B cell (primary cell): ENCODE measurements at regions not wholly inside any gene's neighbourhood (a gene's known extent, or its start where the extent isn't known, plus 50 kb on each side); places are given as distances from the start of the nearest gene placed in this dataset.

ENCODE experiments used
- ATAC-seq: fragments of 200-7000 bp; cut with Tn5 transposase; one replicate; pipeline ENCODE4 v1.10.0; 2021; ENCODE audit warnings: low read depth, mild to moderate bottlenecking, moderate number of reproducible peaks, moderate library complexity
- CTCF ChIA-PET: fragments of 350-600 bp; sonication (Branson Sonifier 250); formaldehyde crosslinking; loops from one replicate; lab custom pipeline; 2021; ENCODE audit warnings: antibody characterized with exemption, inconsistent platforms; lab: Charles Lee
- POLR2A ChIA-PET: fragments of 350-600 bp; sonication (Branson Sonifier 250); formaldehyde crosslinking; loops from one replicate; lab custom pipeline; 2021; ENCODE audit warnings: antibody characterized with exemption; lab: Charles Lee
- DNase-seq: peaks from one replicate; pipeline ENCODE4 v3.0.0; 2013
- H2AFZ ChIP-seq: 2 replicates; pipeline ENCODE4 v1.6.1; 2012; ENCODE audit warnings: mild to moderate bottlenecking, low read depth, low read length; ENCODE audit not compliant: insufficient read depth, poor library complexity, severe bottlenecking
- H3K27ac ChIP-seq, 2 donors: 1 replicate in 1 of 2; 2 replicates in 1 of 2; pipeline ENCODE4 v1.5.1; 2012 to 2013; ENCODE audit warnings: low read length in 2 of 2, mild to moderate bottlenecking in 2 of 2, moderate library complexity in 1 of 2
- H3K27me3 ChIP-seq, 4 experiments: fragments of 200-600 bp in 1 of 4; sonication (generic) in 1 of 4; replicated peaks in 1 of 4; 1 replicate in 2 of 4; 2 replicates in 2 of 4; pipeline versions ENCODE4 v1.6.1 to v1.7.0; 2013 to 2016; ENCODE audit warnings: low read length in 3 of 4, mild to moderate bottlenecking in 2 of 4, mixed read lengths in 1 of 4, moderate library complexity in 1 of 4; ENCODE audit not compliant: insufficient read depth in 4 of 4, control insufficient read depth in 3 of 4; ENCODE audit errors: control extremely low read depth in 1 of 4
- H3K36me3 ChIP-seq, 2 experiments: replicated peaks in 1 of 2; 1 replicate in 1 of 2; 2 replicates in 1 of 2; pipeline versions ENCODE4 v1.6.1 to v1.7.1; 2013; ENCODE audit warnings: low read length in 1 of 2; ENCODE audit not compliant: insufficient read depth in 2 of 2, control insufficient read depth in 1 of 2; ENCODE audit errors: control extremely low read depth in 1 of 2, extremely low read depth in 1 of 2
- H3K4me1 ChIP-seq, 2 donors: fragments of 200-600 bp in 1 of 2; sonication (generic) in 1 of 2; 1 replicate in 1 of 2; 2 replicates in 1 of 2; pipeline versions ENCODE4 v1.5.1 to v1.6.1; 2013 to 2017; ENCODE audit warnings: low read length in 2 of 2; ENCODE audit not compliant: control insufficient read depth in 2 of 2, insufficient read depth in 2 of 2
- H3K4me2 ChIP-seq: replicated peaks from 2 replicates; pipeline ENCODE3; 2012; ENCODE audit warnings: mild to moderate bottlenecking, low read depth, low read length; ENCODE audit not compliant: poor library complexity, severe bottlenecking
- H3K4me3 ChIP-seq, 5 experiments: fragments of 200-600 bp in 1 of 5; sonication (generic) in 1 of 5; 1 replicate in 3 of 5; 2 replicates in 2 of 5; pipeline versions ENCODE4 v1.5.1 to v1.7.0; 2011 to 2016; ENCODE audit warnings: low read length in 4 of 5, mild to moderate bottlenecking in 4 of 5, low read depth in 2 of 5, control low read depth in 1 of 5, moderate library complexity in 1 of 5; ENCODE audit not compliant: insufficient read depth in 1 of 5; ENCODE audit errors: control extremely low read depth in 1 of 5, extremely low read depth in 1 of 5
- H3K79me2 ChIP-seq: fragments of 200-600 bp; sonication (generic); one replicate; pipeline ENCODE4 v1.6.0; 2016; ENCODE audit warnings: low read length; ENCODE audit not compliant: control insufficient read depth, insufficient read depth
- H3K9ac ChIP-seq: fragments of 200-600 bp; sonication (generic); 2 replicates; pipeline ENCODE4 v1.6.1; 2017; ENCODE audit warnings: mild to moderate bottlenecking, low read length, moderate library complexity
- H3K9me3 ChIP-seq, 3 donors: one replicate each; pipeline versions ENCODE4 v1.6.1 to v1.7.1; 2013; ENCODE audit warnings: low read length in 2 of 3; ENCODE audit not compliant: control insufficient read depth in 2 of 3, insufficient read depth in 1 of 3; ENCODE audit errors: control extremely low read depth in 1 of 3
- H4K20me1 ChIP-seq: 2 replicates; pipeline ENCODE4 v1.6.0; 2012; ENCODE audit warnings: mild to moderate bottlenecking, low read length; ENCODE audit not compliant: insufficient read depth, control insufficient read depth, poor library complexity, severe bottlenecking
- H3K27ac Mint-ChIP-seq: one replicate; pipeline ENCODE4 v1.8.0; 2021; ENCODE audit warnings: mixed read lengths
- H3K27me3 Mint-ChIP-seq: one replicate; pipeline ENCODE4 v1.8.0; 2021; ENCODE audit warnings: mixed read lengths
- H3K4me1 Mint-ChIP-seq: one replicate; pipeline ENCODE4 v1.8.0; 2021; ENCODE audit warnings: mixed read lengths
- H3K4me3 Mint-ChIP-seq: one replicate; pipeline ENCODE4 v1.8.0; 2021; ENCODE audit warnings: mixed read lengths
- H3K9me3 Mint-ChIP-seq: one replicate; pipeline ENCODE4 v1.8.0; 2022; ENCODE audit warnings: mixed read lengths; ENCODE audit not compliant: insufficient read depth
- CTCF ChIP-seq: fragments of 200-600 bp; IDR thresholded peaks from one replicate; pipeline ENCODE4 v1.8.0; 2022; ENCODE audit warnings: antibody characterized with exemption, mild to moderate bottlenecking
- EZH2 ChIP-seq: IDR thresholded peaks from 2 replicates; pipeline ENCODE4 v1.6.1; 2012; ENCODE audit warnings: borderline replicate concordance, low read depth, mild to moderate bottlenecking, moderate library complexity, low read length; ENCODE audit not compliant: insufficient read depth, poor library complexity, severe bottlenecking
- WGBS: methylation state at CpG from one replicate; pipeline ENCODE4 v1.1.5; 2013; ENCODE audit warnings: missing lambda C conversion rate; ENCODE audit not compliant: insufficient coverage; 5-methylcytosine and 5-hydroxymethylcytosine counted together
- intact Hi-C: fragments of 100-400 bp; cut with micrococcal nuclease; formaldehyde crosslinking; loops from one replicate; pipeline ENCODE4 v1.10.0; 2022

DNA sequence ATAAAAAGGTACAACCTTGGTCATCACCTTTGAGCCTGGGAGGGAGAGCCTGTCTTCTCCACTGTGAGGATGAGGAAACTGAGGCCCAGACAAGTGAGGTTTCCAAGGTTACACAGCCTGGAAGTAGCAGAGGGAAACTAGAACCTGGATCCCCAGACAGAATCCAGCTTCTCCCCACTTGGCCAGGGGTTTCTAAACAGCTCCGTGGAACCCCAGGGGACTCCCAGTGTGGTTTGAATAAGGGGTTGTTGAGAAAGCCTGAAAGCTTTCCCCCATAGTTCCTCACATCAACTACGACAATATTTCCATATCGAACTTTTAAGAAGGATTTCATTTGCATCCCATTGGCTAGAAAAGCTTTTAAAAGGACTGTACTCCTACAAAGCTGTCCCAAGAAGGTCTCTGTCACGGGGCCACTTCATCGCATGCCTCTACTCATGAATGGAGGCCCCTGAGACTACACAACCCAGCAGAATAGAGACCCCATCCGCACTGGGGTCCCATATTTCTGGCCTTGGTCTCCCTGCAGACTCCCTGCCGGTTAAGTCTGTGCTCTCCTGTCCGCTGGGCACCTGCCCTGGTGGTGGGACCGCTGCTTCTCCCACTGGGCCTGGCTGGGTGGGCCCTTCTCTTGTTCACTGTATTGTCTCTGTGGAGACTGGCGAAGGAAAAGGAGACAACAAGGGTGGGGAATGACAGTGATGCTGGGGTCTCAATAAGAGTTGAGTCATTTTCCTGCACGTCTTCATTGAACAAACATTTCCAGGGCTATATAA, 178.5 kb downstream of the SMAD6 start:
- Histone ChIP-seq H3K27ac (no peak overlapping the region), H3K4me2 (no peak overlapping the region), H4K20me1 (no peaks in the 10 kb centered on the region), H3K9me3 (no peaks in the 10 kb centered on the region), H3K9ac (no peak overlapping the region), H3K79me2 (no peaks in the 10 kb centered on the region), H2AFZ (no peak overlapping the region), H3K27me3 (peaks cover 0 to 12% (median 0%) of the 10 kb centered on the region in 4 experiments), H3K36me3 (no peaks in the 10 kb centered on the region), H3K4me3 (no peak overlapping the region), H3K4me1 (no peaks in the 10 kb centered on the region)
- DNase-seq, result no peak
- H3K27me3 Mint-ChIP-seq, result peaks cover 12% of the 10 kb centered on the region
- no peaks in the 10 kb centered on the region for H3K9me3 Mint-ChIP-seq
- TF ChIP-seq EZH2, result no peak
- TF ChIP-seq CTCF, result no peak
- H3K27ac Mint-ChIP-seq, result no peak overlapping the region
- H3K4me3 Mint-ChIP-seq, result no peak overlapping the region
- peaks cover 3% of the 10 kb centered on the region for H3K4me1 Mint-ChIP-seq
- ATAC-seq, result no peak
- intact Hi-C loops, result no loop called here
- 95% methylated on average over 8 of the region's 11 CpGs for WGBS
- ChIA-PET POLR2A (no interaction called here), CTCF (interaction anchor here (0.6 kb wide), 2 partner anchors 165 to 448 kb away, joined by 4 read pairs; no protein-coding TSS in a partner anchor)

DNA sequence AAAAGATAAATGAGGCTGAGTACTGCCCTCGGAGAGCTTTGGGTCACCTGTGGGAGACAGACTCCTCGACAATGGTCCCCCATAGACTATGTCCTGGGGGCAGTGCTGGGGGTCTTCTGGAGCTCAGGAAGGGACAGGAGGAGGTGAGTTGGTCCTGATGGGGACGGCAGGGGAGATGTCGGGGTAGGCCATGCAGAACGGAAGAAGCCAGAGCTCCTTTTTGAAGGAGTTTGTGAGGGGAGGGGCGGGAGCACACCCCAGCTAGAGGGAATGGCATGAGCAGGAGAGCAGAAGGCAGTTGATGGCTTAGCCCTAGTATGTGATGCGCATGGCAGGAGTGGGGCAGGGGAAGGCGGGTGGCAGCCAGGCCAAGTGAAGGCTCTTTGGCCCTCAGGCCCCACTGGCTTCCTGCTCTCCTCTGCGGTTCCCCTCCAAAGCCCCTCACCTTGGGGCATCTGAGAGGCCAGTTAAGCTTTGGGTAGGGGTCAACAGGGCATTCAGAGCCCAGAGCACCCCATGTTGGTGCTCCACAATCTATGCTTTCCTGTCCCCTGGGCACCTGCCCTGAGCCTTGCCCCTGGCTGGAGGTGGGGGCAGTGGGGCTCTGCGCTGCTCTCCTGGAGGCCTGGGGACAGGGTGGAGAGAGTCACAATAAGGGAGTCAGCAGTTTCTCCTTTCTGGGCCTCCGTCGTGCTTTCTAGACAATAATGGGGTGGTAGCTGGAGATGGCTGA, 179.3 kb downstream of the SMAD6 start:
- ChIA-PET CTCF (no interaction called here), POLR2A (no interaction called here)
- Histone ChIP-seq H2AFZ (no peak overlapping the region), H3K9me3 (peaks cover 0 to 3% (median 0%) of the 10 kb centered on the region in 3 donors), H4K20me1 (no peaks in the 10 kb centered on the region), H3K79me2 (no peaks in the 10 kb centered on the region), H3K27ac (no peak overlapping the region), H3K27me3 (peaks cover 0 to 12% (median 0%) of the 10 kb centered on the region in 4 experiments), H3K4me3 (no peak overlapping the region), H3K36me3 (no peaks in the 10 kb centered on the region), H3K9ac (no peak overlapping the region), H3K4me2 (no peak overlapping the region), H3K4me1 (no peaks in the 10 kb centered on the region)
- Mint-ChIP-seq H3K4me3 (no peak overlapping the region), H3K27ac (no peak overlapping the region), H3K27me3 (peaks cover 12% of the 10 kb centered on the region), H3K4me1 (peaks cover 3% of the 10 kb centered on the region), H3K9me3 (no peaks in the 10 kb centered on the region)
- TF ChIP-seq CTCF, result no peak
- TF ChIP-seq EZH2, result no peak
- intact Hi-C loops, result no loop called here
- ATAC-seq (no peak), DNase-seq (no peak)
- 94% methylated on average over 10 of the region's 12 CpGs for WGBS
